Transverse colon (tissue), 4 donors: ENCODE measurements at regions not wholly inside any gene's neighbourhood (a gene's known extent, or its start where the extent isn't known, plus 50 kb on each side); places are given as distances from the start of the nearest gene placed in this dataset.

Experiments
- DNase-seq: peaks from one replicate; pipeline ENCODE4 v3.0.0-alpha.2; 2019
- H3K27ac ChIP-seq, 4 donors: fragments of 200-600 bp; sonication (generic); 2 replicates each; pipeline ENCODE4 v1.5.1; 2016 to 2018; ENCODE audit warnings: inconsistent platforms in 4 of 4
- H3K27me3 ChIP-seq: fragments of 200-600 bp; sonication (generic); 2 replicates; pipeline ENCODE4 v1.5.1; 2017; ENCODE audit warnings: inconsistent platforms
- H3K36me3 ChIP-seq, 4 donors: fragments of 200-600 bp; sonication (generic); 2 replicates each; pipeline ENCODE4 v1.5.1; 2017 to 2019; ENCODE audit warnings: inconsistent platforms in 4 of 4
- H3K4me1 ChIP-seq, 4 donors: fragments of 200-600 bp; sonication (generic); 2 replicates each; pipeline ENCODE4 v1.5.1; 2017 to 2020; ENCODE audit warnings: inconsistent platforms in 4 of 4
- H3K4me3 ChIP-seq, 4 donors: fragments of 200-600 bp; sonication (generic); 1 replicate in 1 of 4; 2 replicates in 3 of 4; pipeline versions ENCODE4 v1.5.1 to v1.6.1; 2017 to 2019; ENCODE audit warnings: inconsistent platforms in 4 of 4
- H3K9me3 ChIP-seq, 2 donors: fragments of 200-600 bp; sonication (generic); 2 replicates each; pipeline ENCODE4 v1.5.1; 2017 to 2019; ENCODE audit warnings: inconsistent platforms in 2 of 2
- CTCF ChIP-seq, 5 experiments: fragments of 200-600 bp in 3 of 5; fragments of 450-650 bp in 2 of 5; sonication (generic) in 3 of 5; IDR thresholded peaks; 1 replicate in 2 of 5; 2 replicates in 3 of 5; pipeline ENCODE4 v1.5.1; 2016 to 2017; ENCODE audit warnings: antibody characterized with exemption in 5 of 5, inconsistent platforms in 3 of 5, mild to moderate bottlenecking in 2 of 5, moderate library complexity in 1 of 5
- EP300 ChIP-seq: sonication (generic); formaldehyde crosslinking; IDR thresholded peaks from one replicate; pipeline ENCODE4 v1.6.1; 2017; ENCODE audit warnings: antibody characterized with exemption, low read depth
- POLR2A ChIP-seq: fragments of 450-650 bp; IDR thresholded peaks from one replicate; pipeline ENCODE4 v1.6.1; 2016; ENCODE audit warnings: antibody characterized with exemption, mild to moderate bottlenecking, moderate library complexity
- POLR2AphosphoS5 ChIP-seq, 3 donors: sonication (generic); formaldehyde crosslinking; IDR thresholded peaks; one replicate each; pipeline ENCODE4 v1.6.1; 2016; ENCODE audit warnings: antibody characterized with exemption in 3 of 3
- WGBS, 2 donors: methylation state at CpG; one replicate each; pipeline ENCODE4 v1.1.5; 2018; ENCODE audit warnings: low coverage in 1 of 2; 5-methylcytosine and 5-hydroxymethylcytosine counted together
- in situ Hi-C, 4 donors: fragments of 200-750 bp; cut with MboI; loops; one replicate each; pipeline versions ENCODE4 v1.15.0 to v1.15.1; 2017; ENCODE audit warnings: low sequenced_read_pairs in 3 of 4, low pct_ligation_motif_present in 1 of 4, low pct_unique_long_range_greater_than_20kb in 1 of 4
- intact Hi-C: fragments of 100-400 bp; cut with DNase I; formaldehyde crosslinking; loops from one replicate; pipeline ENCODE4 v1.15.1; 2023; ENCODE audit warnings: low total_unique reads

GRCh38 chr5:138666226-138666742 lies 86.9 kb upstream of the CTNNA1 start:
- in situ Hi-C loops: no loop called here
- no peak overlapping the region for H3K27ac ChIP-seq
- no peaks in the 10 kb centered on the region for H3K36me3 ChIP-seq
- WGBS, 2 donors: 88 to 92% methylated on average over 2 to 8 of the region's 8 CpGs
- no peak overlapping the region for H3K4me3 ChIP-seq
- no peaks in the 10 kb centered on the region for H3K9me3 ChIP-seq
- H3K27me3 ChIP-seq: no peaks in the 10 kb centered on the region
- intact Hi-C loops: no loop called here
- DNase-seq: no peak
- peaks cover 0 to 6% (median 0%) of the 10 kb centered on the region in 4 donors for H3K4me1 ChIP-seq
- TF ChIP-seq EP300 (no peak), POLR2AphosphoS5 (IDR thresholded peaks at IDR 0.05) (no peak), POLR2A (no peak), CTCF (IDR thresholded peaks at IDR 0.05) (no peak)

GRCh38 chr5:138665261-138665660 lies 88.0 kb upstream of the CTNNA1 start:
- Histone ChIP-seq H3K4me1 (peaks cover 0 to 6% (median 0%) of the 10 kb centered on the region in 4 donors), H3K4me3 (no peak overlapping the region), H3K27ac (no peak overlapping the region), H3K27me3 (no peaks in the 10 kb centered on the region), H3K9me3 (no peaks in the 10 kb centered on the region), H3K36me3 (no peaks in the 10 kb centered on the region)
- 50 to 87% methylated on average over 1 to 5 of the region's 5 CpGs for WGBS, 2 donors
- in situ Hi-C loops (no loop called here), intact Hi-C loops (no loop called here)
- TF ChIP-seq EP300 (no peak), POLR2AphosphoS5 (IDR thresholded peaks at IDR 0.05) (no peak), POLR2A (no peak), CTCF (IDR thresholded peaks at IDR 0.05) (no peak)
- DNase-seq: no peak

- in situ Hi-C loops: no loop called here
- no peak for DNase-seq
- TF ChIP-seq EP300: no peak
- no peak for TF ChIP-seq POLR2A
- TF ChIP-seq POLR2AphosphoS5 (IDR thresholded peaks at IDR 0.05): no peak
- TF ChIP-seq CTCF (IDR thresholded peaks at IDR 0.05): no peak
- 35 to 80% methylated on average over 4 to 9 of the region's 9 CpGs for WGBS, 2 donors
- Histone ChIP-seq H3K36me3 (no peaks in the 10 kb centered on the region), H3K4me3 (no peak overlapping the region), H3K27ac (no peak overlapping the region), H3K4me1 (peaks cover 0 to 6% (median 0%) of the 10 kb centered on the region in 4 donors), H3K9me3 (no peaks in the 10 kb centered on the region), H3K27me3 (no peaks in the 10 kb centered on the region)
- intact Hi-C loops: no loop called here
Measured at GRCh38 chr5:138664276-138664943, 88.8 kb upstream of the CTNNA1 start.

DNA sequence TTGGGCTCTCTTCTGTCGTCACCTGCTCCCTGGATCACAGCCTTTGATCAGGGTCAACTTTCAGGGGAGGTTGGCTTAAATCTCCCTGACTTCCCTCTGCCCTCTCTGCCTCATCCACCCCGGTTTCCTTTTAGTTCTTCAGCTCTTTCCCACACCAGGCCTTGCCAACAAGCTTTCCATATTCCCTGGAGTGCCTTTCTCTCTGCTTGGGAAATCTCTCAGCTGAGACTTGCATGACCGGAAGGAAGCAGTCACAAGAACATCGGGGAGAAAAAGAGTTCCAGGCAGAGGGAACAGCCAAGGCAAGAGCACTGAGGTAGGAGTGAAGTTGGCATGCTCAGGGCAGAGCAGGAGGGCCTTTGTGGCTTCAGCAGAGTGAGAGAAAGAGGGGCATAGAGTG lies 88.4 kb upstream of the HSPA9 start:
- in situ Hi-C loops (no loop called here), intact Hi-C loops (no loop called here)
- Histone ChIP-seq H3K4me1 (peaks cover 0 to 6% (median 0%) of the 10 kb centered on the region in 4 donors), H3K27me3 (no peaks in the 10 kb centered on the region), H3K36me3 (no peaks in the 10 kb centered on the region), H3K4me3 (no peak overlapping the region), H3K27ac (no peak overlapping the region), H3K9me3 (no peaks in the 10 kb centered on the region)
- DNase-seq: no peak
- TF ChIP-seq POLR2A: no peak
- TF ChIP-seq EP300: no peak
- no peak for TF ChIP-seq POLR2AphosphoS5 (IDR thresholded peaks at IDR 0.05)
- TF ChIP-seq CTCF (IDR thresholded peaks at IDR 0.05): no peak
- WGBS, 2 donors: 82 to 100% methylated on average over 1 to 4 of the region's 4 CpGs
